Spleen (tissue), 11 donors: ENCODE measurements at regions not wholly inside any gene's neighbourhood (a gene's known extent, or its start where the extent isn't known, plus 50 kb on each side); places are given as distances from the start of the nearest gene placed in this dataset.

Experiments
- DNase-seq: peaks from one replicate; pipeline ENCODE4 v3.0.0-alpha.2; 2020
- H3K27ac ChIP-seq, 8 donors: fragments of 200-600 bp; sonication (generic) in 7 of 8; 1 replicate in 4 of 8; 2 replicates in 4 of 8; pipeline versions ENCODE4 v1.5.0 to v1.8.0; 2016 to 2021; ENCODE audit warnings: inconsistent platforms in 4 of 8, mild to moderate bottlenecking in 4 of 8, moderate library complexity in 1 of 8
- H3K27me3 ChIP-seq, 7 donors: fragments of 200-600 bp; sonication (generic) in 6 of 7; replicated peaks in 1 of 7; 1 replicate in 4 of 7; 2 replicates in 3 of 7; pipeline versions ENCODE4 v1.5.0 to v1.8.0; 2016 to 2021; ENCODE audit warnings: inconsistent platforms in 3 of 7, mild to moderate bottlenecking in 1 of 7
- H3K36me3 ChIP-seq, 6 donors: fragments of 200-600 bp; sonication (generic) in 5 of 6; 1 replicate in 4 of 6; 2 replicates in 2 of 6; pipeline versions ENCODE4 v1.5.0 to v1.8.0; 2016 to 2021; ENCODE audit warnings: inconsistent platforms in 2 of 6
- H3K4me1 ChIP-seq, 6 donors: fragments of 200-600 bp; sonication (generic) in 5 of 6; 1 replicate in 3 of 6; 2 replicates in 3 of 6; pipeline versions ENCODE4 v1.5.0 to v1.8.0; 2016 to 2021; ENCODE audit warnings: inconsistent platforms in 3 of 6
- H3K4me3 ChIP-seq, 8 donors: fragments of 200-600 bp; sonication (generic) in 7 of 8; 1 replicate in 4 of 8; 2 replicates in 4 of 8; pipeline versions ENCODE4 v1.5.0 to v1.8.0; 2016 to 2021; ENCODE audit warnings: inconsistent platforms in 4 of 8, mild to moderate bottlenecking in 4 of 8, moderate library complexity in 2 of 8
- H3K9me3 ChIP-seq, 8 donors: fragments of 200-600 bp; sonication (generic) in 7 of 8; 1 replicate in 4 of 8; 2 replicates in 4 of 8; pipeline versions ENCODE4 v1.5.0 to v1.8.0; 2016 to 2021; ENCODE audit warnings: inconsistent platforms in 4 of 8
- CTCF ChIP-seq, 11 experiments: fragments of 200-600 bp in 7 of 11; fragments of 450-650 bp in 4 of 11; sonication (generic) in 4 of 11; IDR thresholded peaks in 8 of 11; conservative IDR thresholded peaks in 3 of 11; 1 replicate in 7 of 11; 2 replicates in 4 of 11; pipeline versions ENCODE4 v1.4.0 to v1.8.0; 2016 to 2021; ENCODE audit warnings: antibody characterized with exemption in 11 of 11, inconsistent platforms in 4 of 11, mild to moderate bottlenecking in 1 of 11
- POLR2A ChIP-seq, 3 donors: fragments of 450-650 bp; IDR thresholded peaks; one replicate each; pipeline ENCODE4 v1.5.1; 2017; ENCODE audit warnings: antibody characterized with exemption in 3 of 3, mild to moderate bottlenecking in 1 of 3
- POLR2AphosphoS5 ChIP-seq, 3 donors: sonication (generic); formaldehyde crosslinking; IDR thresholded peaks; one replicate each; pipeline ENCODE4 v1.5.1; 2017; ENCODE audit warnings: antibody characterized with exemption in 3 of 3
- WGBS, 5 donors: extraction: QIAGEN DNeasy Blood & Tissue Kit in 3 of 5; methylation state at CpG; one replicate each; pipeline versions ENCODE4 v1.1.5 to v1.1.7; 2013 to 2018; 5-methylcytosine and 5-hydroxymethylcytosine counted together
- intact Hi-C: fragments of 100-400 bp; cut with DNase I; formaldehyde crosslinking; loops from one replicate; pipeline ENCODE4 v1.15.0; 2023; ENCODE audit warnings: low total_unique reads
- donor health status: healthy with polysubstance abuse.
- donor health status: DM: no; HTN: no; CAD: no; lungs with moderate emphysema.
- donor health status: DM: no; HTN: no; CAD: no.
- donor health status: Bipolar disorder and iron deficiency.
- donor health status: healthy.
- donor health status: DM: no; HTN: no; CAD: no.
- donor health status: DM: yes; HTN: yes; CAD: no.

- H3K27me3 ChIP-seq: no peaks in the 10 kb centered on the region
- no peak for TF ChIP-seq POLR2A (IDR thresholded peaks at IDR 0.05)
- no peak for TF ChIP-seq CTCF (IDR thresholded peaks at IDR 0.05 in 8 of 11, conservative IDR thresholded peaks at IDR 0.05 in 3 of 11)
- TF ChIP-seq POLR2AphosphoS5 (IDR thresholded peaks at IDR 0.05): no peak
- intact Hi-C loops: loop anchor here (10.0 kb wide), 1 partner anchor 86 kb away; the partner anchor contains the start of gene JDP2
- H3K9me3 ChIP-seq: peaks cover 0 to 8% (median 0%) of the 10 kb centered on the region in 8 donors
- H3K4me3 ChIP-seq: no peak overlapping the region
- no peak for DNase-seq
- H3K27ac ChIP-seq: peak overlapping the region in 5 of 8 donors; percentile 36 to 97 (median 92)
- no peaks in the 10 kb centered on the region for H3K36me3 ChIP-seq
- H3K4me1 ChIP-seq: peaks cover 21 to 86% (median 54%) of the 10 kb centered on the region in 6 donors
Observed at GRCh38 chr14:75338398-75338797, 59.8 kb downstream of the FOS start.

- Histone ChIP-seq H3K9me3 (peaks cover 0 to 8% (median 0%) of the 10 kb centered on the region in 8 donors), H3K36me3 (no peaks in the 10 kb centered on the region), H3K4me3 (no peak overlapping the region), H3K4me1 (peaks cover 17 to 86% (median 47%) of the 10 kb centered on the region in 6 donors), H3K27ac (peak overlapping the region in 6 of 8 donors; percentile 2 to 97 (median 92)), H3K27me3 (no peaks in the 10 kb centered on the region)
- DNase-seq: no peak
- TF ChIP-seq POLR2A (IDR thresholded peaks at IDR 0.05) (no peak), CTCF (IDR thresholded peaks at IDR 0.05 in 8 of 11, conservative IDR thresholded peaks at IDR 0.05 in 3 of 11) (no peak), POLR2AphosphoS5 (IDR thresholded peaks at IDR 0.05) (peak in 1 of 3 donors; percentile 36)
- intact Hi-C loops: loop anchor here (10.0 kb wide), 1 partner anchor 86 kb away; the partner anchor contains the start of gene JDP2
- WGBS, 5 donors: 43 to 65% (median 56%) methylated on average over 4 of the region's 4 CpGs
Observed at GRCh38 chr14:75339059-75339458, 60.4 kb downstream of the FOS start.

- H3K27ac ChIP-seq: peak overlapping the region; percentile 58 to 97 (median 87)
- 11 to 20% (median 14%) methylated on average over 8 of the region's 8 CpGs for WGBS, 5 donors
- peaks cover 0 to 8% (median 0%) of the 10 kb centered on the region in 8 donors for H3K9me3 ChIP-seq
- peak; percentile 39 to 98 (median 69) for TF ChIP-seq POLR2AphosphoS5 (IDR thresholded peaks at IDR 0.05)
- TF ChIP-seq CTCF (IDR thresholded peaks at IDR 0.05 in 8 of 11, conservative IDR thresholded peaks at IDR 0.05 in 3 of 11): no peak
- TF ChIP-seq POLR2A (IDR thresholded peaks at IDR 0.05): peak in 2 of 3 donors; percentile 2 to 12
- no peaks in the 10 kb centered on the region for H3K27me3 ChIP-seq
- peaks cover 7 to 75% (median 33%) of the 10 kb centered on the region in 6 donors for H3K4me1 ChIP-seq
- no peaks in the 10 kb centered on the region for H3K36me3 ChIP-seq
- H3K4me3 ChIP-seq: peak overlapping the region in 2 of 8 donors; percentile 10 to 13
- peak; percentile 87 for DNase-seq
- intact Hi-C loops: no loop called here
Observed at GRCh38 chr14:75340921-75341320, 62.3 kb downstream of the FOS start.

- Histone ChIP-seq H3K27me3 (no peaks in the 10 kb centered on the region), H3K36me3 (no peaks in the 10 kb centered on the region), H3K4me1 (peaks cover 7 to 74% (median 33%) of the 10 kb centered on the region in 6 donors), H3K4me3 (no peak overlapping the region), H3K9me3 (peaks cover 0 to 8% (median 0%) of the 10 kb centered on the region in 8 donors), H3K27ac (peak overlapping the region; percentile 58 to 97 (median 87))
- DNase-seq: no peak
- TF ChIP-seq POLR2AphosphoS5 (IDR thresholded peaks at IDR 0.05) (no peak), POLR2A (IDR thresholded peaks at IDR 0.05) (no peak), CTCF (IDR thresholded peaks at IDR 0.05 in 8 of 11, conservative IDR thresholded peaks at IDR 0.05 in 3 of 11) (no peak)
- intact Hi-C loops: no loop called here
Observed at GRCh38 chr14:75341620-75342019, 63.0 kb downstream of the FOS start.
